ENCODE measurements at regions not wholly inside any gene's neighbourhood (a gene's known extent, or its start where the extent isn't known, plus 50 kb on each side); places are given as distances from the start of the nearest gene placed in this dataset.

GRCh38 chr1:181163662-181164061 is 75.2 kb downstream of the IER5 start:
- TF ChIP-seq EZH2phosphoT487 (IDR thresholded peaks at IDR 0.05; ENCODE audit: borderline replicate concordance) (no peak), CTCF (conservative IDR thresholded peaks at IDR 0.05; ENCODE audit: low read length) (no peak)

All from Loucy (cell line).